Panc1 (cell line): ENCODE measurements at regions not wholly inside any gene's neighbourhood (a gene's known extent, or its start where the extent isn't known, plus 50 kb on each side); places are given as distances from the start of the nearest gene placed in this dataset.

ENCODE experiments used
- ATAC-seq: fragments of 200-7000 bp; cut with Tn5 transposase; 2 replicates; pipeline ENCODE4 v1.9.1; 2020; ENCODE audit warnings: mild to moderate bottlenecking, moderate library complexity
- BruUV-seq: library from RNA; stranded (reverse); fragments of 400-500 nt; replicated peaks from 2 replicates; lab custom pipeline; 2021; lab: Mats Ljungman, UMichigan
- CTCF ChIA-PET: fragments of 300-600 bp; sonication (Branson Sonifier 250); formaldehyde crosslinking; loops from one replicate; lab custom pipeline; 2022; ENCODE audit warnings: antibody characterized with exemption; lab: Charles Lee
- POLR2A ChIA-PET: fragments of 300-600 bp; sonication (Branson Sonifier 250); formaldehyde crosslinking; loops from one replicate; lab custom pipeline; 2022; ENCODE audit warnings: antibody characterized with exemption; lab: Charles Lee
- DNase-seq: peaks from one replicate; pipeline ENCODE4 v3.0.0-alpha.2; 2010; ENCODE audit warnings: low read depth, low spot score
- H3K27ac ChIP-seq: 2 replicates; pipeline ENCODE4 v1.5.1; 2011; ENCODE audit warnings: mild to moderate bottlenecking, low read length, inconsistent platforms
- H3K27me3 ChIP-seq: fragments of 200-500 bp; sonication (Bioruptor generic); 2 replicates; pipeline ENCODE4 v1.6.0; 2014; ENCODE audit warnings: low read length, inconsistent platforms; ENCODE audit not compliant: control insufficient read depth, insufficient read depth
- H3K36me3 ChIP-seq: fragments of 200-500 bp; sonication (Bioruptor generic); 2 replicates; pipeline ENCODE4 v1.5.1; 2014; ENCODE audit warnings: inconsistent platforms, mild to moderate bottlenecking, low read length, moderate library complexity; ENCODE audit not compliant: control insufficient read depth, insufficient read depth
- H3K4me1 ChIP-seq: 2 replicates; pipeline ENCODE4 v1.5.1; 2011; ENCODE audit warnings: inconsistent platforms, mild to moderate bottlenecking, low read length, moderate library complexity; ENCODE audit not compliant: control insufficient read depth, insufficient read depth
- H3K4me3 ChIP-seq, 2 experiments: 2 replicates each; pipeline ENCODE4 v1.5.1; 2011 to 2012; ENCODE audit warnings: low read depth in 2 of 2, low read length in 2 of 2, mild to moderate bottlenecking in 2 of 2, inconsistent platforms in 1 of 2, moderate library complexity in 1 of 2
- H3K9me3 ChIP-seq: fragments of 200-500 bp; sonication (Bioruptor generic); 2 replicates; pipeline ENCODE4 v1.5.1; 2014; ENCODE audit warnings: low read depth, mild to moderate bottlenecking, inconsistent platforms, low read length, moderate library complexity; ENCODE audit not compliant: control insufficient read depth, insufficient read depth
- CTCF ChIP-seq: fragments of 450-650 bp; IDR thresholded peaks from 2 replicates; pipeline ENCODE4 v1.5.1; 2017; ENCODE audit warnings: mild to moderate bottlenecking
- POLR2AphosphoS5 ChIP-seq: IDR thresholded peaks from 2 replicates; pipeline ENCODE4 v1.6.1; 2012; ENCODE audit warnings: mild to moderate bottlenecking, low read depth, low read length, moderate library complexity
- REST ChIP-seq, 2 experiments: IDR thresholded peaks; 2 replicates each; pipeline ENCODE4 v1.6.1; 2011 to 2012; ENCODE audit warnings: low read depth in 2 of 2, control low read depth in 1 of 2, low read length in 1 of 2, mild to moderate bottlenecking in 1 of 2, moderate library complexity in 1 of 2; ENCODE audit not compliant: insufficient read depth in 1 of 2
- SIN3A ChIP-seq: IDR thresholded peaks from 2 replicates; pipeline ENCODE4 v1.6.1; 2012; ENCODE audit warnings: low read depth, mild to moderate bottlenecking, low read length, moderate library complexity, borderline replicate concordance; ENCODE audit not compliant: insufficient read depth
- TCF7L2 ChIP-seq: IDR thresholded peaks from 2 replicates; pipeline ENCODE4 v1.6.1; 2011; ENCODE audit warnings: mild to moderate bottlenecking, low read depth, low read length, inconsistent platforms
- in situ Hi-C: cut with HindIII; loops from 2 replicates; pipeline ENCODE4 v1.10.0; 2016; ENCODE audit warnings: low sequenced_read_pairs, low pct_unique_long_range_greater_than_20kb
- intact Hi-C: fragments of 100-400 bp; cut with micrococcal nuclease; formaldehyde crosslinking; loops from one replicate; pipeline ENCODE4 v1.10.0; 2022; ENCODE audit not compliant: unreplicated experiment

GRCh38 chr15:62684123-62684808 is 358.3 kb upstream of the TPM1 start:
- no peaks in the 10 kb centered on the region for H3K9me3 ChIP-seq
- H3K27ac ChIP-seq: no peak overlapping the region
- no peaks in the 10 kb centered on the region for H3K27me3 ChIP-seq
- TF ChIP-seq SIN3A (no peak), CTCF (no peak), REST (IDR thresholded peaks at IDR 0.05; ENCODE audit: insufficient read depth in 1 of 2, low read depth in 2 of 2, low read length in 1 of 2) (no peak), POLR2AphosphoS5 (no peak), TCF7L2 (no peak)
- ATAC-seq (no peak), DNase-seq (no peak)
- ChIA-PET CTCF (interaction anchor here (0.7 kb wide), 1 partner anchor 960 kb away, joined by 3 read pairs; no protein-coding TSS in a partner anchor), POLR2A (no interaction called here)
- intact Hi-C loops: no loop called here
- BruUV-seq: no TSS peak
- no peak overlapping the region for H3K4me3 ChIP-seq
- H3K36me3 ChIP-seq: no peaks in the 10 kb centered on the region
- in situ Hi-C loops: no loop called here
- no peaks in the 10 kb centered on the region for H3K4me1 ChIP-seq

- Histone ChIP-seq H3K36me3 (no peaks in the 10 kb centered on the region), H3K4me1 (no peaks in the 10 kb centered on the region), H3K27me3 (no peaks in the 10 kb centered on the region), H3K4me3 (no peak overlapping the region), H3K27ac (no peak overlapping the region), H3K9me3 (no peaks in the 10 kb centered on the region)
- intact Hi-C loops: no loop called here
- POLR2A ChIA-PET: no interaction called here
- in situ Hi-C loops: no loop called here
- ATAC-seq (no peak), DNase-seq (no peak)
- BruUV-seq: no TSS peak
- CTCF ChIA-PET: no interaction called here
- TF ChIP-seq CTCF: no peak
- no peak for TF ChIP-seq POLR2AphosphoS5
- TF ChIP-seq REST (IDR thresholded peaks at IDR 0.05; ENCODE audit: insufficient read depth in 1 of 2, low read depth in 2 of 2, low read length in 1 of 2): no peak
- no peak for TF ChIP-seq SIN3A
- TF ChIP-seq TCF7L2: no peak
Measured at GRCh38 chr15:62691008-62691407, 351.5 kb upstream of the TPM1 start.
